ENCODE measurements at regions not wholly inside any gene's neighbourhood (a gene's known extent, or its start where the extent isn't known, plus 50 kb on each side); places are given as distances from the start of the nearest gene placed in this dataset.
"Not testable (repeated sequence)": the region's sequence is repeated elsewhere in the genome, so short reads cannot be mapped to it uniquely, and the experiment has no call there.

DNA sequence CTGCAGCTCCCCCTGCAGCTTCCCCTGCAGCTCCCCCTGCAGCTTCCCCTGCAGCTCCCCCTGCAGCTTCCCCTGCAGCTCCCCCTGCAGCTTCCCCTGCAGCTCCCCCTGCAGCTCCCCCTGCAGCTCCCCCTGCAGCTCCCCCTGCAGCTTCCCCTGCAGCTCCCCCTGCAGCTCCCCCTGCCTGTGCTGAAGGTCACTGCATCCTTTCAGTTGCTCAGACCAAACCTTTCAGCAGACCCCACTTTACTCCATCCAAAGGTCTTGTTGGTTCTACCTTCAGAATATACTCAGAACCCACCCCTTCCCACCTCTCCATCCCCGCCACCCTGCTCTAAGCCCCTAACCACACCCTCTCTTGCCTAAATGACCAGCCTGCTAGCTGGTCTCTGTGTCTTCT, 120.0 kb downstream of the TEX29 start:
- not testable (repeated sequence) for H2BK20ac ChIP-seq (ENCODE audit: low read depth, low read length, poor library complexity, severe bottlenecking); H4K8ac ChIP-seq (replicated peaks; ENCODE audit: insufficient read length, low read depth, low read length); H3T11ph ChIP-seq (ENCODE audit: low read length); H3K4me1 Mint-ChIP-seq; H3K27ac ChIP-seq (ENCODE audit: insufficient read length, low read depth, low read length); H3K56ac ChIP-seq (ENCODE audit: insufficient read length, low read depth, low read length); H3K36me3 Mint-ChIP-seq (ENCODE audit: insufficient read depth in 1 of 3, low read depth in 3 of 3); H3K23ac ChIP-seq (ENCODE audit: insufficient read length, low read depth, low read length); H3K79me2 ChIP-seq (ENCODE audit: insufficient read depth, low read length); H3K4ac ChIP-seq (ENCODE audit: low read depth, low read length); H4K20me1 ChIP-seq (ENCODE audit: control insufficient read depth, insufficient read depth, insufficient read length); H3K79me1 ChIP-seq (ENCODE audit: insufficient read depth, low read depth, low read length, poor library complexity, severe bottlenecking); H3K9me3 Mint-ChIP-seq; H3K4me1 ChIP-seq (ENCODE audit: insufficient read depth, low read length); H3K4me3 Mint-ChIP-seq; H2AFZ ChIP-seq (ENCODE audit: low read length); H2BK120ac ChIP-seq (ENCODE audit: low read depth, low read length, poor library complexity, severe bottlenecking); H2BK15ac ChIP-seq (ENCODE audit: low read depth, low read length); H3K27ac Mint-ChIP-seq; H4K91ac ChIP-seq (ENCODE audit: insufficient read length, low read depth, low read length); H3K18ac ChIP-seq (ENCODE audit: insufficient read length, low read depth, low read length); H3K14ac ChIP-seq (ENCODE audit: insufficient read depth, low read length); H4K5ac ChIP-seq (ENCODE audit: insufficient read length, low read depth, low read length); H3K23me2 ChIP-seq (ENCODE audit: insufficient read length, low read depth, low read length, poor library complexity, severe bottlenecking); H3K4me2 ChIP-seq (ENCODE audit: insufficient read depth, insufficient read length, low read length); H3K27me3 ChIP-seq (ENCODE audit: insufficient read depth, low read length); H3K9me3 ChIP-seq (ENCODE audit: control insufficient read depth, low read depth, low read length); H2BK12ac ChIP-seq (ENCODE audit: insufficient read length, low read depth, low read length); H3K9ac ChIP-seq (ENCODE audit: extremely low read depth, insufficient read length, low read length); DNase-seq; H2BK5ac ChIP-seq (ENCODE audit: insufficient read length, low read length); H2AK5ac ChIP-seq (ENCODE audit: insufficient read length, low read length)
- WGBS (ENCODE audit: extremely low coverage, insufficient read length, low lambda C conversion rate), result no CpG with 5 or more reads among the region's 1 CpG
- peak; percentile 56 for TF ChIP-seq CTCF (conservative IDR thresholded peaks at IDR 0.05)
- H3K27me3 Mint-ChIP-seq (ENCODE audit: low read depth), result peaks cover 19% of the 10 kb centered on the region
